Fibroblast of villous mesenchyme (primary cell): ENCODE measurements at regions not wholly inside any gene's neighbourhood (a gene's known extent, or its start where the extent isn't known, plus 50 kb on each side); places are given as distances from the start of the nearest gene placed in this dataset.

Experiments
- DNase-seq: peaks from one replicate; pipeline ENCODE4 v3.0.0-alpha.2; 2010; ENCODE audit warnings: low read depth
- H3K4me3 ChIP-seq: 2 replicates; pipeline ENCODE4 v1.5.1; 2011; ENCODE audit warnings: low read depth, mild to moderate bottlenecking, low read length
- TF ChIP-seq, protein P1 (sequence below): IDR thresholded peaks from 2 replicates; pipeline ENCODE4 v1.5.1; 2012; ENCODE audit warnings: low read depth, mild to moderate bottlenecking, low read length; ENCODE audit not compliant: insufficient read depth

DNA sequence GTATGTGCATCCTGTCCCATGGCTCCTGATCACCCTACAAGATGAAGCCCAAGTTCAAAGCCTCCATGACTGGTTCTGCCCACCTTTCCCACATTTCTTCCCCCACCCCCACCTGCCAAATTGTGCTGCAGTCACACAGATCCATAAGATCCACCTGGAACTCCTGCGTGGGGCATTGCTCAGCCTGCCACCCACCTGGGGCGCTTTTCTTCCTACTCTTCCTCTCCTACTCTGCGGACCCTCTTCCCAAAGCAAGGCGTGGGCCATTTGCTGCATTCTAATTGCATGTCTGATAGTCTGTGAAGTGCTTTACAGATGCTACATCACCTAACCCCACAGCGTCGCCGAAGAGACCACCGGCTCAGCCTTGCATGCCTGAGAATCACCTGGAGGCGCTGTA lies 402.4 kb upstream of the ID2 start:
- DNase-seq, result no peak
- TF ChIP-seq, protein P1, sequence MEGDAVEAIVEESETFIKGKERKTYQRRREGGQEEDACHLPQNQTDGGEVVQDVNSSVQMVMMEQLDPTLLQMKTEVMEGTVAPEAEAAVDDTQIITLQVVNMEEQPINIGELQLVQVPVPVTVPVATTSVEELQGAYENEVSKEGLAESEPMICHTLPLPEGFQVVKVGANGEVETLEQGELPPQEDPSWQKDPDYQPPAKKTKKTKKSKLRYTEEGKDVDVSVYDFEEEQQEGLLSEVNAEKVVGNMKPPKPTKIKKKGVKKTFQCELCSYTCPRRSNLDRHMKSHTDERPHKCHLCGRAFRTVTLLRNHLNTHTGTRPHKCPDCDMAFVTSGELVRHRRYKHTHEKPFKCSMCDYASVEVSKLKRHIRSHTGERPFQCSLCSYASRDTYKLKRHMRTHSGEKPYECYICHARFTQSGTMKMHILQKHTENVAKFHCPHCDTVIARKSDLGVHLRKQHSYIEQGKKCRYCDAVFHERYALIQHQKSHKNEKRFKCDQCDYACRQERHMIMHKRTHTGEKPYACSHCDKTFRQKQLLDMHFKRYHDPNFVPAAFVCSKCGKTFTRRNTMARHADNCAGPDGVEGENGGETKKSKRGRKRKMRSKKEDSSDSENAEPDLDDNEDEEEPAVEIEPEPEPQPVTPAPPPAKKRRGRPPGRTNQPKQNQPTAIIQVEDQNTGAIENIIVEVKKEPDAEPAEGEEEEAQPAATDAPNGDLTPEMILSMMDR, result no peak
- no peak overlapping the region for H3K4me3 ChIP-seq

DNA sequence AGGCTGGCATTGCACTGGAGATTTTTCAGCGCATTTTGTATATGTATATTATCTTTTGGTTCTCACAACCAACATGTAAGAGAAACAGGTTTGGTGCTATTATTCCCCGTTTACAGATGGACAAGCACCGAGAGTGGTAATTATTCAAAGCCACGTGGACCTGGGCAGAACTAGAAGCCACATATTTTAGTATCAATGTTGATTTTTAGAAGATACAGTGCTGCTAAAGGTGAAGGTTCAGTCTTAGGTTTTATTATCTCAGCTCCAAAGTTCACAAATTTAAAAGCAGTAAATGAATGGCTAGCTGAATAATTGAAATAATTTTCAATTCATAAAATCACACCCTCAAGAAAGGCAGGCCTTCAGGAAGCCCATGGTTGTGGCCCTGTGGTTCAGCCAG lies 400.6 kb upstream of the ID2 start:
- TF ChIP-seq, protein P1, result no peak
- H3K4me3 ChIP-seq, result no peak overlapping the region

DNA sequence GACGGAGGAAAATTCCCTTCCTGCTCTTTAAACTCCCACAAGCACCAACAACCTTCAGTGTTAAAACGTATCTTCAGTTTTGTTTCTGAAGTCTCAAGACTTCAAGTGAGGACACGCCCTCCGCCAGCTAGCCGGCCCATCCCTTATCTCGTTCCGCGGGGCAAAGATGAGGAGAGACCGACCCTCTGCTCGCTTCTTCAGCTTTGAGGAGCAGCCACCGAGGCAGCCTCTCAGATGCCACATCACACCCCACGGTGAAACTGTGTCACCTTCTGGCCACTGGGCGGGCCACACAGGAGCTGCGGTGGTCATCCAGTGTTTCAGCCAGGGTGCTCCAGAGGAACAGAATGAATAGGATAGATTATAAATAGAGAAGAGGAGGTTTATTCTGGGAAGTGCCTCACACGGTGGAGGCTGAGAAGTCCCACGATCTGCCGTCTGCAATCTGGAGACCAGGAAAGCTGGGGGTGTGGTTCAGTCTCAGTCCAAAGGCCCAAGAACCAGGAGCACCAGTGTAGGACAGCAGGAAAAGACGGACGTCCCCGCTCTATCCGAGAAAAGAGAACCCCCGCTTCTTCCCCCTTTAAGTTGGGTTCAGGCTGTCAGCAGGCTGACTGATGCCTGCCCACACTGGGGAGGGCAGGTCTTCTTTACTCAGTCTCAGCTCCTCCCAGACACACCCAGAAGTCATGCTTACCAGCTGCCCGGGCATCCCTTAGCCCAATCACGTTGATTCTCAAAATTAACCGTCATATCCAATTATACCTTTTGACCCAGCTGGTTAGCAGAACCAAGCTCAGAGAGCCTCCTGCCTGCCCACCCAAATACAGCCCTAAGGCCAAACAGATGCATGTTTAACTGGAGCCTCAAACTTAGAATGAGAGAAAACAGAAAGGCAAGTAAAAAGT lies 399.7 kb upstream of the ID2 start:
- TF ChIP-seq, protein P1, result no peak

More for the DNA sequence above, 400.6 kb upstream of the ID2 start:
- DNase-seq, result no peak

DNA sequence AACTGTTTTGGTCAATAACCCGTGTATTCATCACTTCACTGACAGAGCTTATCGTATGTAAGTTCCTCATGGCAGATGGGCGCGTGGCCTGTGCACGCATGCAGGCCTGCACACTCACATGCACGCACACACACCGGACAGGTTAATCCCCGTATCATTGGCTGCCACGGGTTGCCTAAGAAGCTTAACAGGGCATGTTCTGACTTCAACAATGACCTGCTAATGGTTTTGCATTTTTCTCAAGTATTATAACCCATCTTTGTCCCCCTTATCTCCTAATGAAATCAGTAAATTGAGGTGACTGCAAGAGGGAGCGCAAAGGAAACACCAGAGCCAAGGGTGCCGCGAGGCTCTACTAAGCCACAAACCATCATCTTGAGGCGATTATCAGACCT lies 399.0 kb upstream of the ID2 start:
- no peak overlapping the region for H3K4me3 ChIP-seq
- DNase-seq, result no peak
- TF ChIP-seq, protein P1, result no peak

More for the DNA sequence above, 399.7 kb upstream of the ID2 start:
- DNase-seq, result no peak
- H3K4me3 ChIP-seq, result no peak overlapping the region

DNA sequence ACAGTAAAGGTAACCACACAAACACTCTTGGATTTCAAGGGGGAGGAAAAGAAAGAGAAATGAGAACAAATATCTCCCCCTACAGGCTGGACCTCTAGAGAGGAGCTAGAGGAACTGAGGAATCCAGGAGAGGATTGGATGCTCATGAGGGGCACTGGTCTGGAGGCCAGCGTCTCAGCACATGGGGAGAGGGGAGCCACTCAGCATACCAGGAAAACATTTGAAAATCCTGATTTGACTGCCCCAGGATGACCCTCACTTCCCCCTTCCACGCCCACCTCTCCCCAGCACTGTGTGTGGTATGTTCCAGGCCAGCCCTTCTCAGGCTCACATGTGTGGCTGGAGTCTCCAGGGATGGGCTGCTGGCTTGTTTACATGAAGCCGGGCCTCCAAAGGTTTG lies 396.8 kb upstream of the ID2 start:
- TF ChIP-seq, protein P1, result peak; percentile 33
- no peak for DNase-seq
- no peak overlapping the region for H3K4me3 ChIP-seq

DNA sequence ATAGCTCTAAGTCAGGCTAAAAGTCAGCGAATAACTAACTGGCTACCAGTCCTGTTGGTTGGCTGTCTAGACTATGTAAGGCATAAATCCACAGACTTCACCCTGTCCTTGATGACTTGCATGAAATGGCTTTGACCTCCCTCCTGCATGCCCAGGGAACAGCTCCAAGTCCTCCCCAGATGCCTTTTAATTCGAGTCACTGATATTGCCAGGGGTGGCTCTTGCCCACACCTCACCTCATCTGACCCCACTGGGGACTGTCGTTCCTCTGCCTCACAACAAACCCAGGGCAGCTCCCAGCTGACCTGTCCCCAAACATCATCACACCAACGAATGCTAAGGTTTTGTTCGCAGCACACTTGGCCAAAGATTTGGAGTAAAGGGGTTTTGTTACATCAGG lies 396.0 kb upstream of the ID2 start:
- TF ChIP-seq, protein P1, result no peak
- H3K4me3 ChIP-seq, result no peak overlapping the region
- no peak for DNase-seq
